Large intestine (tissue), 3 donors: ENCODE measurements at regions not wholly inside any gene's neighbourhood (a gene's known extent, or its start where the extent isn't known, plus 50 kb on each side); places are given as distances from the start of the nearest gene placed in this dataset.
"Not testable (repeated sequence)": the region's sequence is repeated elsewhere in the genome, so short reads cannot be mapped to it uniquely, and the experiment has no call there.

Experiments
- DNase-seq, 2 donors: peaks; one replicate each; pipeline versions ENCODE4 v3.0.0 to v3.0.0-alpha.2; 2013
- H3K27ac ChIP-seq: one replicate; pipeline ENCODE4 v1.5.1; 2013; ENCODE audit warnings: low read length
- H3K27me3 ChIP-seq: 2 replicates; pipeline ENCODE4 v1.6.1; 2013; ENCODE audit warnings: low read length; ENCODE audit not compliant: control insufficient read depth, insufficient read depth
- H3K36me3 ChIP-seq: 2 replicates; pipeline ENCODE4 v1.6.1; 2013; ENCODE audit warnings: low read length; ENCODE audit not compliant: control insufficient read depth, insufficient read depth
- H3K4me1 ChIP-seq: one replicate; pipeline ENCODE4 v1.6.1; 2013; ENCODE audit warnings: low read length; ENCODE audit not compliant: control insufficient read depth, insufficient read depth
- H3K4me3 ChIP-seq: one replicate; pipeline ENCODE4 v1.5.1; 2013; ENCODE audit warnings: low read length
- H3K9me3 ChIP-seq: one replicate; pipeline ENCODE4 v1.6.1; 2013; ENCODE audit warnings: mild to moderate bottlenecking, low read depth, low read length, moderate library complexity; ENCODE audit not compliant: control insufficient read depth
- WGBS: methylation state at CpG from one replicate; pipeline ENCODE4 v1.1.5; 2013; ENCODE audit warnings: low lambda C conversion rate; ENCODE audit not compliant: insufficient coverage; 5-methylcytosine and 5-hydroxymethylcytosine counted together

DNA sequence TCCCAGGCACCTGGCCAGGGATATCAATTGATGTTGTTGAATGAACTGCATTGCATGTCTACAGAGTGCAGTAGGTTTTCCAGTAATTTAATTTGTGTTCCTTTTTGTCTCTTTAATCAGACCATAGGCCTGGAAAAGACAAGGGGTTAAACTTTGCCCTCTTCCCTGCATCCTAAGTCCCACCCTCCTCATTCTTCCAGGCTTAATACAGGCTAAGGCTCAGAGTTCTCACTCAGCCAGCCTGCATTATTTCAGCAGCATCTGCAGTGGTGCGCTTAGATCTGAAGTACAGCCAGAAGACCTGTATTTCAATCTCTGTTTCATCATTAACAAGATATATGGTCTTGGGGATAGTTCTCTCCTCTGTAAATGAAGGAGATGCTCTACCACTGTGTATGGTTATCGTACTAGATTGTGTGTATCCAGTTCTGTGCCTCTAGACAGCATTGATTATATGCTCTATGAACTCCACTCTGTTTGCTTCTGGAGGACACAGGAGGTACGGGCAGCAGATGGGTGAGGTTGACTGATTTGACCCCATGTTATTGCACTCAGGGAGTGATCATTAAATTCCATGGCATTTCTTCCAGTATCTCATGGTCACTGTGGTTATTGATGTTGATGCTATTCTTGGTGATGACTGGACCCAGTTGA lies 286.1 kb downstream of the RPS6KC1 start:
- WGBS, result no CpG with 5 or more reads among the region's 3 CpGs
- H3K27ac ChIP-seq, result no peak overlapping the region
- peak in 1 of 2 donors; percentile 30 for DNase-seq
- H3K4me1 ChIP-seq, result no peaks in the 10 kb centered on the region
- H3K27me3 ChIP-seq, result no peaks in the 10 kb centered on the region
- H3K36me3 ChIP-seq, result no peaks in the 10 kb centered on the region
- no peak overlapping the region for H3K4me3 ChIP-seq
- H3K9me3 ChIP-seq, result no peaks in the 10 kb centered on the region

DNA sequence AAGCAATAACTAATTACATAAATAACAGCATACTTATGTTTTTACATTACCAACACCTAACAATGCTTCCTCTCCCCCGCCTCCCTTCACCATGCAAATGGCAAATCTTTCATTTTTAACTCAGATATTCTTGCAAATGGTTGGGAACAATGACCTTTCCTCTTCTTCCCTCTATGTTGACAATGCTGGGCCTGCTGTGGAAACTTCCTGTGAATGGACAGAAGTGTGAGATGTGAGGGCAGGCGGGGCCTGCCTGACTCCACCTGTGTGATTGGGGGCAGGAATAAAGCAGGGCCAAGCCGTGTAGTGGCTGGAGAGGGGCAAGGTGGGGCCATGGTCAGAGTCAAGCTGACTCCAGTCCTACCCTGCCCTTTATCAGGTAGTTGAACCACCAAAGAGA lies 289.6 kb downstream of the RPS6KC1 start:
- H3K27ac ChIP-seq, result no peak overlapping the region
- no CpG with 5 or more reads among the region's 3 CpGs for WGBS

DNA sequence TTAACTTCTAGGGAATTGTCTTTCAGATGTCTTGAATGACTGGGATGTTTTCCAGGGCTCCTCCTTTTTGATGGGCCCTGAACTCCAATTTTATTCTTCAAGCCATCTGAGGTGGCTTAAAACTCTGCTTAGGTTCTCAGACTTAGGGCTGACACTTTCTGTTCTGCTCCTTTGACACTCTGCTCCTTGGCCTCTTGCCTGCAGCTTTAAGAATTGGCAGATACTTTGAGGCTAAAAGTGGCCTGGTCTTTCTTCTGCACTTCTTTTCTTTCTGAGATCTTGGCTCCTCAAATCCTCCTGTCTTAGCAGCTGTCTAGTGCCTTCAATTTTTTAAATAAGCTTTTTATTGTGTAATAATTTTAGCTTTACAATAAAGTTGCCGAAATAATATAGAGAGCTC lies 294.6 kb downstream of the RPS6KC1 start:
- Histone ChIP-seq H3K27ac (no peak overlapping the region), H3K27me3 (no peaks in the 10 kb centered on the region), H3K9me3 (no peaks in the 10 kb centered on the region), H3K36me3 (no peaks in the 10 kb centered on the region), H3K4me1 (no peaks in the 10 kb centered on the region), H3K4me3 (no peak overlapping the region)
- DNase-seq, result no peak
- no CpG with 5 or more reads among the region's 1 CpG for WGBS

More for the DNA sequence above, 289.6 kb downstream of the RPS6KC1 start:
- H3K4me1 ChIP-seq, result no peaks in the 10 kb centered on the region
- DNase-seq, result no peak
- no peaks in the 10 kb centered on the region for H3K27me3 ChIP-seq
- no peak overlapping the region for H3K4me3 ChIP-seq
- H3K36me3 ChIP-seq, result no peaks in the 10 kb centered on the region
- H3K9me3 ChIP-seq, result no peaks in the 10 kb centered on the region

DNA sequence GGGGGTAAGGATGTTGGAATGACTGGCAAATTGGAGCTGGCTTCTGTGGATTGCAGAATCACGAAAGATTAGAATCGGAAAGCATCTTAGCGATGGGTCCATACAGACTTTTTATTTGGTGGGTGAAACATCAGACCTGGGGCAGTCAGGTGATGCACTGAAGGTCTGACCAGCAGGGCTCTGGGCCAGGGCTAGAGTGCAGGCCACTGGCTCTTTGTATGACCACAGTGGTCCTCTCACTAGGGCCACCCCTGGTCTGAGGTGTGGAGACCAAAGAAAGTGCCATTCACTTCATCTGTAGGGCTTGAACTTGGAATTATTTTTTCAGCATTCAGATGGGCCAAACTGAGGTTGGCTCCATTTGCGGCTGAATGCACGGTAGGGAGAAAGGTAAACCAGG lies 306.4 kb downstream of the RPS6KC1 start:
- Histone ChIP-seq H3K9me3 (no peaks in the 10 kb centered on the region), H3K27ac (no peak overlapping the region), H3K27me3 (no peaks in the 10 kb centered on the region), H3K4me1 (no peaks in the 10 kb centered on the region), H3K4me3 (no peak overlapping the region), H3K36me3 (no peaks in the 10 kb centered on the region)
- no CpG with 5 or more reads among the region's 5 CpGs for WGBS
- DNase-seq, result no peak

DNA sequence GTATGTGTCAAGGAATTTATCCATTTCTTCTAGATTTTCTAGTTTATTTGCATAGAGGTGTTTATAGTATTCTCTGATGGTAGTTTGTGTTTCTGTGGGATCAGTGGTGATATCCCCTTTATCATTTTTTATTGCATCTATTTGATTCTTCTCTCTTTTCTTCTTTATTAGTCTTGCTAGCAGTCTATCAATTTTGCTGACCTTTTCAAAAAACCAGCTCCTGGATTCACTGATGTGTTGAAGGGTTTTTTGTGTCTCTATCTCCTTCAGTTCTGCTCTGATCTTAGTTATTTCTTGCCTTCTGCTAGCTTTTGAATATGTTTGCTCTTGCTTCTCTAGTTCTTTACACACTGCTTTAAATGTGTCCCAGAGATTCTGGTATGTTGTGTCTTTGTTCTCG lies 307.3 kb downstream of the RPS6KC1 start:
- no CpG with 5 or more reads among the region's 1 CpG for WGBS
- DNase-seq, H3K36me3 ChIP-seq, H3K27me3 ChIP-seq, H3K9me3 ChIP-seq, H3K4me3 ChIP-seq, H3K27ac ChIP-seq, H3K4me1 ChIP-seq: not testable (repeated sequence)

DNA sequence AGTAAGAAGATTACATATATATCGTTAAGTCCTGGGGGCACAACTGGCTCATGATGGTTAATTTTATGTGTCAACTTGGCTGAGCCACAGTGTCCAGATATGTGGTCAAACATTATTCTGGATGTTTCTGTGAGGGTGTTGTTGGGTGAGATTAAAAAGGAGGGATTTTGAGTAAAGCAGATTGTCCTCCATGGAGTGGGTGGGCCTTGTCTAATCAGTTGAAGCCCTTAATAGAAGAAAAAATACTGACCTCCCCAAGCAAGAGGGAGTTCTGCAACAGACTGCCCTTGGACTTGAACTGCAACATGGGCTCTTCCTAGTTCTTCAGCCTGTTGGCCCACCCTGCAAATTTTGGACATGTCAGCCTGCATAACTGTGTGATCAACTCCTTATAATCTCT lies 311.6 kb downstream of the RPS6KC1 start:
- no peak overlapping the region for H3K27ac ChIP-seq
- DNase-seq, result no peak
- H3K27me3 ChIP-seq, result no peaks in the 10 kb centered on the region
- no peaks in the 10 kb centered on the region for H3K9me3 ChIP-seq
- WGBS, result 100% methylated on average over 1 of the region's 1 CpG
- no peaks in the 10 kb centered on the region for H3K4me1 ChIP-seq
- H3K36me3 ChIP-seq, result no peaks in the 10 kb centered on the region
- no peak overlapping the region for H3K4me3 ChIP-seq

DNA sequence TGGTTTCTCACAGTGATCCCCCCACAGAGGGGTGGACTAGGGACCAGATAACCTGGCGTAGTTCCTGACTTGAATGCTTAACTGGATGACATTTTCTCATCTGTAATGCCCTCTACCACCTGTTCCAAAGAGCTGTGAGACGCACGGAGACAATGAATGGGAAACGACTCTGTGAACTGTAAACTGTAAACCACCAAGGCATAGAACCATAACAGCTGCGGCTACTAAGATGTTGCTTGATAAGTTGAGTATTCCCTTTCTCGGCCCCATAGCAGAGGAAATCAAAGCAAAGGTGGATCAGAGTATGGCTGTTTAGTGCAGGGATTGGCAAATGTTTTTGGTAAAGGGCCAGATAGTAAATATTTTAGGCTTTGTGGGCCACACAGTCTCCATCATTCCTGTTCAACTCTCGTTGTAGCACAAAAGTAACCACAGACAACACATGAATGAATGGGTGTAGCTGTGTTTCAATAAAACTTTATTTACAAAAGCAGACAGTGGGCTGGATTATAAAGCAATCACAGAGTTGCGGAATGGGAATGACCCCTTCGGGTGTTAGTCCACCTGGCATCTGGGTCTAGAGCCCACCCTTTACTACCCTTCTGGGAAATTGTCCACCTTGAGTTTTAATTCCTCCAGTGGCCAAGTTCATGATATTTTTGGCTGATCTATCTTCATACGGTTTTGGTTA lies 315.2 kb downstream of the RPS6KC1 start:
- WGBS, result 100% methylated on average over 2 of the region's 10 CpGs
- no peaks in the 10 kb centered on the region for H3K27me3 ChIP-seq
- no peak for DNase-seq

DNA sequence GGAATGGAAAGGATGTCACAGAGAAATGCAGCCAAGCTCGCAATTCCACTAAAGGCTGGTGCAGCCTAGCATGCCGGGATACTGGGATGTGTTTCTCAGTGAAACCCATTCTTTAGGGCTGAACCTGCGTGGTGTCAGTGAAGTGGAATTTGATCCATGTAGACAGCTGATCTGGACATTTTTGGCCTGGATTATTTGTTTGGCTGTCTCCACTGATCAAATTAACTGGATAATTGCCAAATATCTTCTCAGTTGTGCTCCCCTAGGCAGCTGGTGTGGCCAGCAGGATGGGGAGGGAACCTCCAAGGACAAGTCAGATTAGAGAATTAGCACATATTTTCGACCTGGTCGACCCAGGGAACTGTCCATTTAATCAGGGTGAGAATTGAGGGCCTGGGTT lies 318.4 kb downstream of the RPS6KC1 start:
- no peak overlapping the region for H3K4me3 ChIP-seq
- no peaks in the 10 kb centered on the region for H3K36me3 ChIP-seq
- no peak overlapping the region for H3K27ac ChIP-seq
- H3K4me1 ChIP-seq, result peaks cover 13% of the 10 kb centered on the region
- no peaks in the 10 kb centered on the region for H3K9me3 ChIP-seq
- H3K27me3 ChIP-seq, result no peaks in the 10 kb centered on the region
- WGBS, result no CpG with 5 or more reads among the region's 5 CpGs
- DNase-seq, result no peak

More for the DNA sequence above, 315.2 kb downstream of the RPS6KC1 start:
- no peaks in the 10 kb centered on the region for H3K4me1 ChIP-seq
- H3K36me3 ChIP-seq, result no peaks in the 10 kb centered on the region
- H3K27ac ChIP-seq, result no peak overlapping the region
- H3K4me3 ChIP-seq, result no peak overlapping the region
- H3K9me3 ChIP-seq, result no peaks in the 10 kb centered on the region

DNA sequence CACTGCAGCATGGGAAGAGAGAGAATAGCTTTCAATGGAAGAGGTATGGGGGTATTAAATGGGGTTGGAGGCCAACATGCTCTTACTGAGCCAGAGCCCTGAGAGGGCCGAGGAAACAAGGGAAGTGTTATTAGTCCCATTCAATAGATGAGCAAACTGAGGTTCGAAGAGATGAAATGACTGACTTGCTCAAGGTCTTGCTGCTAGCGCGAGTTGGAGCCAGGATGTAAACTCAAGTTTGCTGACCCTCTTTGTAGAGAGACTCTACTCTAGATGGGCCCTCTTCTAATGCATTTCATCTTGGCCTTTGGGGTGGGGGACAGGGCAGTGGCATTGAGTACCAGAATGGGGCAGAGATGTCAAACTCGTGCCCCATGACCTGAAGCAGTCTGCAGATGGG lies 319.5 kb downstream of the RPS6KC1 start:
- WGBS, result no CpG with 5 or more reads among the region's 5 CpGs
- no peaks in the 10 kb centered on the region for H3K9me3 ChIP-seq
- no peaks in the 10 kb centered on the region for H3K36me3 ChIP-seq
- peaks cover 13% of the 10 kb centered on the region for H3K4me1 ChIP-seq
- H3K27me3 ChIP-seq, result no peaks in the 10 kb centered on the region
- H3K27ac ChIP-seq, result no peak overlapping the region
- no peak for DNase-seq
- H3K4me3 ChIP-seq, result no peak overlapping the region

DNA sequence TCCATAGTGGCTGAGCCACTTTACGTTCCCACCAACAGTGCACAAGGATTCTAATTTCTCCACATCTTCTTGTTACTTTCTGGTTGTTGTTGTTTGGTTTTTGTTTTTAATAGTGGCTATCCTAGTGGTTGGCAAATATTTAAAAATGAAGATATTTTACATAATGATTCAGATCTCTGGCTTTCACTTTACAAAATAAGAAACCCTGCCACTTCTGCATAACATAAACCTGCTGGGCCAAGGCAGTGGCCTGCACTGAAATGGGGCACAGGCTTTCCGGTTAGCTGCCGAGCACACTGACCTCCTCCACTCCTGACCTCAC lies 320.4 kb downstream of the RPS6KC1 start:
- Histone ChIP-seq H3K9me3 (no peaks in the 10 kb centered on the region), H3K27me3 (no peaks in the 10 kb centered on the region), H3K4me3 (no peak overlapping the region), H3K4me1 (peaks cover 15% of the 10 kb centered on the region), H3K36me3 (no peaks in the 10 kb centered on the region), H3K27ac (peak overlapping the region; percentile 58)
- no CpG with 5 or more reads among the region's 3 CpGs for WGBS
- no peak for DNase-seq
